Stimulated activated CD8-positive, alpha-beta memory T cell treated with anti-CD3 and anti-CD28 coated beads, Interleukin-7, amount 100 ng/mL, for 1 hour (primary cell): ENCODE measurements at regions not wholly inside any gene's neighbourhood (a gene's known extent, or its start where the extent isn't known, plus 50 kb on each side); places are given as distances from the start of the nearest gene placed in this dataset.
"Not testable (repeated sequence)": the region's sequence is repeated elsewhere in the genome, so short reads cannot be mapped to it uniquely, and the experiment has no call there.

Source experiments
- DNase-seq, 2 donors: peaks; one replicate each; pipeline ENCODE4 v3.0.0-alpha.2; 2020; ENCODE audit warnings: low read depth in 2 of 2

GRCh38 chr12:76292891-76293290 lies 55.3 kb downstream of the BBS10 start:
- DNase-seq = not testable (repeated sequence)

DNA sequence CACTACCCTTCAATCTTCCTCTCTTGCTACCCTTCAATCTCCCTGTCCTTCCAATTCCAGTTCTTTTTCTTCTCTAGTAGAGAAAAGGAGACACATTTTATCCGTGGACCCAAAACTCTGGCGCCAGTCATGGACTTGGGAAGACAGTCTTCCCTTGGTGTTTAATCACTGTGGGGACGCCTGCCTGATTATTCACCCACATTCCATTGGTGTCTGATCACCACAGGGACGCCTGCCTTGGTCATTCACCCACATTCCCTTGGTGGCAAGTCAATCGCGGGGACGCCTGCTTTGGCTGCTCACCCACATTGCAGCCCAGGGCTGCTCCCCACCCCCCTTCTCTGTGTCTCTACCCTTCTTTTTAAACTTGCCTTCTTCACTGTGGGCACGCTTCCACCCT lies 55.9 kb downstream of the BBS10 start:
- DNase-seq = not testable (repeated sequence)

GRCh38 chr12:76290963-76291859 lies 57.0 kb downstream of the BBS10 start:
- DNase-seq = no peak

DNA sequence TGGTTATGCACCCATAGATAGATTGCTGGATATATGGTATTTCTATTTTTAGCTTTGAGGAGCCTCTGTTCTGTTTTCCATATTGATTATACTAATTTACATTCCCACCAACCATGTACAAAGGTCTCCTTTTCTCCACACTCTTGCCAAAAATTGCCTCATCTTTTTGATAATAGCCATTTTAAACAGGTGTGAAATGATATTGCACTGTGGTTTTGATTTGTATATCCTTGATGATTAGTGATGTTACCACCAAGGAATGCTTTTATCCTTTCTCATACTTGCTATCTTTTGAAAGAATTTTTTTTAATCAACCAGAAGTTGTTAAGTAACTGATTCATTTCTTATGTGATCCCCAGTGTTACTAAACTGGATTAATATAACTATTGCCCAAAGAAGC lies 60.0 kb downstream of the BBS10 start:
- DNase-seq = no peak

DNA sequence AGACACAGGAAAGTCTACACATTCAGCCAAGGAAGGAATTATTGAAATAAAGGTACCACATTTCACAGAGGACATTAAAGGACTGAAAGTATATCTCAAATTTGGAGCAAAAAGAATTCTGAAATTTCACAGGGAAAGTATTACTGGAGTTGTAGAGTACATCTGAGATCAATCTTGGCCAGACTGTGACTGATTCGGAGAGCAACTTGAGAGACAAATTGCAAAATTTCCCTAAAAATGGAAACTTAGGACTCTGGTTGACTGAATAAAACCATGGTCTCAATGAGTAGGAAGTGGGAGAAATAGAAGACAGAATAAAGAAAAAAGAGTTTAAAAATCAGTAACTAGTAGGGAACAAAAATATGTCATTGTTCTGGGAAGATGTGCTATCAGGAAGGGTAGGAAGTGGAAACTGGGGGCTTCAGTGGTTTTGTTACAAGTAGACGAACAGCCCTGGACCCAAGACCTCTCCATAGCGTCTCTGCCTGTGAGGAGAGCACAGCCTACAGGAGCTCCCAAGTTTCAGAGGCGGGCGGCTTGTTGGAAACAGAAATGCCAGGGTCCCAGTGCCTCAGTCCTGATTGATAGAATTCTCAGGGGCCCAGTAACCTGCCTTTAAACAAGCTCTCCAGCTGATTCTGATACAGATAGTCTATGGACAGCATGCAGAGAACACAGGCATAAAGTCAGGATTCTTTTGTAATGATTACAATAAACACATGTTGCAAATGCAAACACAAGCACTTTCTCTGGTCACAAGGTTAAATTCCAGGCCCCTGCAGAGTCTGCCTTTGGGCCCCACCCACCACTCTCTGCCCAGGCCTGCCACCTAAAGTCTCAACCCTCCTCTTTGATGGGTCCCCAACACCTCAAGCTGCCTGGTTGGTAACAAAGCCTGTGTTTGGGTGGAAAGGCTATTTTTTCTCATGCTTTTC lies 63.1 kb downstream of the BBS10 start:
- DNase-seq = no peak

DNA sequence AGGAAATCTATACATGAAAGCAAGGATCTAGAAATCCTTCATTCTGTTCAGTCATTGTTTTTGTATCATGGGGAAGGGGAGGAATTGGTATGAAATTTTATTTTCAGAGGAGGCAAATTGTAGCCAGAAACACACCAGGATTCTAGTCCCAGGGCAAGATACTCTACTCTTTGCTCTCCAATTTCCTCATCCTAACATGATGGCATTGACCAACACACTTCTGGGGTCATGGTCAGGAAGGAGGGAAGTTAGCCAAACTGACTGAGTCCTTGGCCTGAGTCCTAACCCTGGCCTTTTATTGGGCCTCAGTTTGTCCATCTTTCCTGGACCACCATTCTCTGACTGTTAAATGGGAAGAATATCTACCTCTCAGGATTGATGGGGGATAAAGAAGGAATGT lies 65.5 kb downstream of the BBS10 start:
- DNase-seq = no peak

GRCh38 chr12:76277480-76277879 lies 70.7 kb downstream of the BBS10 start:
- no peak for DNase-seq

DNA sequence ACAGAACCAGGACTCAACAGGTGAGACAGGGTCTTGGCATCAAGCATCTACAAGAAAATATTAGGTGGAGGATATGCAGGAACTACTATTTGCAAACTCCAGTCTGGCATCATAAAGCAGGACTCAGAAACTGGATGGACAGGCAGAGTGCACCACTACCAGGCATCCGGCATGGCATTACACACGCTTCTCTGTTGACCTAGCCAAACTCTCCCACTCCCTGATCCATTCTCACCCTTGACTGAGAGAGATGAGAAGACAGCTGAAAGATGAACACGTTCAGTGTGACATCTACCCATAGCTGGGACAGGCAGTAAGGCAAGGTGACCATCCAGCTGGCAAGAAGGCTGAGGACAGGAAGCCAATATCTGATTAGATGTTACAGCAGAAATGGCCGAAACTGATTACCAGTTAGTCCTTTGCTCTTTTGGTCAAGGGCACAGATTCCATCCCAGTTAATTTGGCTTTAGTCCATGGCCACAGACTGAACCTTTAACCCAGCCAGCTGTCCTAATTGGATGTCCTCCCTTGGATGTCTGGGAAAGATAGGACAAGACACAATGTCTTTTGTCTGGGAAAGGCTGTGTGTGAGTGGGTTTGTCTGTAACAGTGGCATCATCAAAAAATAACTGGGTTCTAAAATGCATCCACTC lies 71.6 kb downstream of the BBS10 start:
- no peak for DNase-seq

DNA sequence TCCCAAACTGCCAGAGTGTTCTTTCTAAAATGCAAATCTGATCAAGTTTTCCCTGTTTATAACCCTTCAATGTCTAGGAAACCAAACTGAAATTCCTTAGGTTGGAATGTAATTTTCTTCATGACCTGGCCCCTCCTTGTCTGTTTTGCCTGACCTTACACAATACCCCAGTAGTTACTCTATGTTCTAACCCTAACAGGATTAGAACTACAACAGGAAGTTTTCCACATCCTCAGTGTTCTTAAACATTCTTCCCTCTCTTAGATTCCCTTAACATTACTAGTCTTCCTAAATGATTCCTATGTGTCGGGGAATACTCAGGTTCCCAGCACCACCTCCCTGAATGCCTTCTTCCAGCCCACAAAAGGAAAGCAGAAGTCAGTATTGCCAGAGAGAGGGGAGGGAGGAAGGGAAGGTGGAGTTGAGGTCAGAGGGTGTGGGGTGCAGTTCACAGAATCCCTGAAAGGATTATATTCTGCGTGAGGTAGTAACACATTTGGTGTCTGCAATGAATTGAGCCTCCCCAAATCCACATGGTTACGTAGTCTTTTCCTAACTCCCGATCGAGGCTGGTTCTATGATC lies 72.6 kb downstream of the BBS10 start:
- DNase-seq = no peak

- DNase-seq = no peak
Measured at GRCh38 chr12:76274420-76275083, 73.7 kb downstream of the BBS10 start.

DNA sequence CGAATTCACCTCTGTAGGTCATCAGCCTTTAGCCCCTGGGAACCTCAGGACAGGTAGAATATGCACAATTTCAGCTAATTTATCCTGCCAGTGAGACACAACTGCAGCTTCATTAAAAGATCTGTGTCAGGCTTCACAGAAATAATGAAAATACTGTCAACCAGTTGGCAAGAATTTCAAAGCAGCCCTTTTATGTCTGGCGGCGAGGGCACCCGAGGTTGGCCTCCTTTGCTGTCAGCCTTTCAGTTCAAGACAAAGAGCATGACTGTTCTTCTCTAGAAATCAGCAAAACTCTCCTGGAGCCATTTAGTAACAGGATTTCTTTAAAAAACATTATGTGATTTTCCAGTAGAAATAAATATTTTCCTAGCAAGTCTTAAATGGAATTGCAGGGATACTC lies 75.9 kb downstream of the BBS10 start:
- DNase-seq = no peak

DNA sequence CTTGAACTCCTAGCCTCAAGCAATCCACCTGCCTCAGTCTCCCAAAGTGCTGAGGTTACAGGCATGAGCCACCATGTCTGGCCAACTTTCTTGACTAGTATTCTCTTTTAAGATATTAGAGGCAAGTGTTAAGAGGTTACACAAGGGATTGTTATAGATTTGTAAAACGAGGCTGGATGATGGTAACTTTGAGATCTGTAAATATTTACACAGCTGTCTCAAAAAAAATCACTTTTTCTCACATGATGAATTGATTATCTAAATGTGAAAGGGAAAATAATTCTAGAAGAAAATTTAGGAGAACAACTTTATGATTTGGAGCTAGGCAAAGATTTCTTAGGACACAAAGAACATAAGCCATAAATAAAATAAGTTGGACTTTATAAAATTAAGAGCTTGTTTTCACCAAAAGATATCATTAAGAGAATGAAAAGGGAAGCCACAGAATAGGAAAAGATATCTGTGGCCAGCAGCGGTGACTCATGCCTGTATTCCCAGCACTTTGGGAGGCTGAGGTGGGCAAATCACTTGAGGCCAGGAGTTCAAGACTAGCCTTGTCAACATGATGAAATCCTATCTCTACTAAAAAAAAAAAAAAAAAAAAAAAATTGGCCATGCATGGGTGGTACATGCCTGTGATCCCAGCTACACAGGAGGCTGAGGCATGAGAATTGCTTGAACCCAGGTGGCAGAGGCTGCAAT lies 77.4 kb downstream of the BBS10 start:
- no peak for DNase-seq

DNA sequence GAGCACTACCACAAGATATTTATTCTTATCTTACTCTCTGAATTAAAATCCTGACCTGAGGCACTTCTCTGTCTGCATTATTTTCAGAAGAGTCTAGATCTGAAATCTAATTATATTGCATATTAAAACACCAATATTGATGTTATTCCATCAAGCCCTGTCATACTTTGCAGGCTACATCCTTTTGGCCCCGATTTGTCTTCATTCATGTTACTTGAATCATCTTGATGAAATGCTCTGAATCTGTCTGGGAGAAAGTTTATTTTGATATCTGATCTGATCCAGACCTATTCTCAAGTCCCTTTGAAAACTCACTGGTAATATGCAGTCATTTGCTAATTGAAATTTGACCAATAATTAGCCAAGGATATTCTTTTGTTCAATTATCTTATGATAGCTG lies 79.9 kb downstream of the BBS10 start:
- DNase-seq = no peak

DNA sequence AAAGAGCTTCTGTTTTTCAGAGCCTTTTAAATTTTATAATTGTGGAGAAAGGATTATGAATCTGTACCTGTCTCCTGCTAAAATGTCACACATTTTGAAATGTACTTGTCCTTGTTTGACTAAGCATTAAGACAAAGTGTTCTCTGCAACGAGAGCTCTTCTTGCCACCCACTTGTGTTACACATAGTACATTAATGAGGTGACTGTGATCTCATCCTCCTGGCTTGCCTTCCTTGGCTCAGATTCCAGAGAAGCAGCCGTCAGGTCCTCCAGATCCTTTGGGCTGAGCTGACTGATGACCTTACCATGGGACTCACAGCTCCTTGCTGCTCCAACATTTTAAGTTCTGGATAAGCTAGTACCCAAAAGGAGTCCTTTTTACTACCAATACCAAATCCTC lies 81.4 kb downstream of the BBS10 start:
- DNase-seq = no peak

DNA sequence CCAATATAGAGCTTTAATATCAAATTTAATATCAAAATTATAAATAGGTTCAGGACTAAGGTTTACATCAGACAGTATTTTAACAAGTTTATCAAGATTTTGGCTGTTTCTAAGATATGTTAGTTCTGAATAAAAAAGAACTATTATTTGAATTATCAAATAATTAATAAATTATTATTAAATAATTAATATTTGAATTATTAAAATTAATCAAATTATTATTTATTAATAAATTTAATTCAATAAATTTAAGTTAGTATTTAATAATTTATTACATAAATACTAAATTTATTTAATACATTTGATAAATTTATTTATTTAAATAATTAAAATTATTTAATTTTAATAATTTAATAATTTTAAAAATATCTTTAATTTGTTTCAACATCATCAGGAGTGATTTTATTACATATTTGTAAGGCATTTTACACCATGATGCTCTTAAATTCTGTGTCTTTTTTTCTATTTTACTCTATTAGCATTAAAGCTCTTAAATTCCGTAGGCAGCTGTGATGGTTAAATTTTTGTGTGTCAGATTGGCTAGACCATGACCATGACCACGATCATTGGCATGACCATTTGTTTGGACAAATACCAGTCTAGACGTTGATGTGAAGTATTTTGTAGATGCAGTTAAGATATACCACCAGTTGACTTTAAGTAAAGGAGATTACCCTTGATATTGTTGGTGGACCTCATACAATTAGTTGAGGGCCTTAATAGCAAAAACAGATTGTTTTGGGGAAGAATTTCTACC lies 82.6 kb downstream of the BBS10 start:
- DNase-seq = no peak

DNA sequence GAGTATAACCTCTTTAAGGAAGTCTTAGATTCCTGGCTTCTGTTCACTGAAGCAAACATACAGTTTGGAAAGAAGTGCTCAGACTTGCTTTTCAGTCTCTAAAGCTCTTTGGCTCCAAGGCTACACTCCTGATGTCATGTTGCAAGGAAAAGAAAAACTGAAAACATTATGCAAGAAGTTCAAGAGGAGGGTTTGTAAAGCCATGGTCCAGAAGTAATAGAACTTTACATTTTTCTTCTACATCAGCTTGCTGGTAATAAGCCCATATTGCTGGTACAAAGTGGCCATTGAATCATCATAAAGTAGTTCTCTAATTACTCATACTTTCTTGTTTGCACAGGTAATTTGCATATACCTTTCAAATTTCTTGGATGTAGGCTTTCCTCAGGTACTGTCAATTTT lies 83.6 kb downstream of the BBS10 start:
- no peak for DNase-seq

GRCh38 chr12:76263696-76264095 lies 84.5 kb downstream of the BBS10 start:
- no peak for DNase-seq

GRCh38 chr12:76260390-76260748 lies 87.8 kb downstream of the BBS10 start:
- DNase-seq = no peak

DNA sequence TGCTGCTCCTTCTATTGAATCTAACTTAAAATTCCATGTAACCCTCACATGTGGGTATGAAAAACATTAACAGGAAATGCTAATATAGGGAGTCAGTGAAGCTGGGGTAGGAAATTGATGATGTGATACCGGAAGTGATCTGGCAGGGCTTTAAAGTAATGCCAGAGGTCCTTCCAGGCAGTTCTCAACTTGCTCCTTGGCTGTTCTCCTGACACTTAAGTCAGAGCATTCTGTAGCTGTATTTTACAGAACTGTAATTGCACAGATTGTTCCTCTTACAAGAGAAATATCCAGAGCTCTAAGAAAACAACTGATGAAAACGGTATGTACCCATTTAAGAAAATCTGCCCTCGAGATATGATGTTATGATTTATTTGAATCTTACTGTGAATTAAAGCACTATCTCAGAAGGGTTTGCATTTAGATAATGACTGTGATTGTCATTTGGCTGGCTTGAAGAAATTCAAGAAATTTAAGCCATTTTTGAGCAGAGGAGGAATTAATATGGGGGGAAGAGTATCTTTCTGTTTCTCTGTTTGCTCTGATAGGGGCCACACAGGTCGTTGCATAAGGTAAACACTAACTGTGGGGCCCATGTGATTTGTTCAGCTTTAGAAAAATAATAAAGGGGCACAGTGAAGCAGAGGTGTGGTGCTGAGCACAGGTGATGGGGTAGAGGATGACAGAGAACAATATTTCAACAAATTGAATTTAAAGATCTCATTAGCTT lies 88.4 kb downstream of the BBS10 start:
- DNase-seq = no peak
